ENCODE measurements at regions not wholly inside any gene's neighbourhood (a gene's known extent, or its start where the extent isn't known, plus 50 kb on each side); places are given as distances from the start of the nearest gene placed in this dataset.

DNA sequence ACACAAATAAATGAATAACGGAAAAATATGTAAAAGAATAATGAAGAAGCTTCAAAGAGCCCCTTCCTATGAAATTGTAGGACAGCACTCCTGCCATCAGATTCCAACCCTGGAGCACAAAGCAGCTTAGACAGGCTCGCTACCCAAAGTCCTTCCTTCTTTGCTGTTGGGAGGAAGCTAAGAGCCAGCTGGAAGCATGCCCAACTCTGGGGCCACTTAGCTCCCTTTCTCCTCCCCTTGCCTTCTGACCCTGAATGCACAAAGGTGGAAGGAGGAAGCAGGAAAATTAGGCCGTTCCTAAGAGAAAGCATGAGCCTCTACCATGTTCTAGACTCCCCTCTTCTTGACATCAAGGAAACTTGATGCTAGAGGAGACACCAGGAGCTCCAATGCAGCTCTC lies 700.8 kb downstream of the RNF144A start (continued):
- TF ChIP-seq, protein P1, sequence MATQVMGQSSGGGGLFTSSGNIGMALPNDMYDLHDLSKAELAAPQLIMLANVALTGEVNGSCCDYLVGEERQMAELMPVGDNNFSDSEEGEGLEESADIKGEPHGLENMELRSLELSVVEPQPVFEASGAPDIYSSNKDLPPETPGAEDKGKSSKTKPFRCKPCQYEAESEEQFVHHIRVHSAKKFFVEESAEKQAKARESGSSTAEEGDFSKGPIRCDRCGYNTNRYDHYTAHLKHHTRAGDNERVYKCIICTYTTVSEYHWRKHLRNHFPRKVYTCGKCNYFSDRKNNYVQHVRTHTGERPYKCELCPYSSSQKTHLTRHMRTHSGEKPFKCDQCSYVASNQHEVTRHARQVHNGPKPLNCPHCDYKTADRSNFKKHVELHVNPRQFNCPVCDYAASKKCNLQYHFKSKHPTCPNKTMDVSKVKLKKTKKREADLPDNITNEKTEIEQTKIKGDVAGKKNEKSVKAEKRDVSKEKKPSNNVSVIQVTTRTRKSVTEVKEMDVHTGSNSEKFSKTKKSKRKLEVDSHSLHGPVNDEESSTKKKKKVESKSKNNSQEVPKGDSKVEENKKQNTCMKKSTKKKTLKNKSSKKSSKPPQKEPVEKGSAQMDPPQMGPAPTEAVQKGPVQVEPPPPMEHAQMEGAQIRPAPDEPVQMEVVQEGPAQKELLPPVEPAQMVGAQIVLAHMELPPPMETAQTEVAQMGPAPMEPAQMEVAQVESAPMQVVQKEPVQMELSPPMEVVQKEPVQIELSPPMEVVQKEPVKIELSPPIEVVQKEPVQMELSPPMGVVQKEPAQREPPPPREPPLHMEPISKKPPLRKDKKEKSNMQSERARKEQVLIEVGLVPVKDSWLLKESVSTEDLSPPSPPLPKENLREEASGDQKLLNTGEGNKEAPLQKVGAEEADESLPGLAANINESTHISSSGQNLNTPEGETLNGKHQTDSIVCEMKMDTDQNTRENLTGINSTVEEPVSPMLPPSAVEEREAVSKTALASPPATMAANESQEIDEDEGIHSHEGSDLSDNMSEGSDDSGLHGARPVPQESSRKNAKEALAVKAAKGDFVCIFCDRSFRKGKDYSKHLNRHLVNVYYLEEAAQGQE (IDR thresholded peaks at IDR 0.05; ENCODE audit: borderline replicate concordance) = no peak
- TF ChIP-seq, protein P1 (CRISPR knock-in tag; IDR thresholded peaks at IDR 0.05; ENCODE audit: low read depth) = no peak
- TF ChIP-seq WHSC1 (IDR thresholded peaks at IDR 0.05; ENCODE audit: low read length) (no peak), SMAD2 (IDR thresholded peaks at IDR 0.05; ENCODE audit: low read depth, low read length) (no peak), ZC3H11A (IDR thresholded peaks at IDR 0.05; ENCODE audit: low read depth, low read length) (no peak), NR2C1 (IDR thresholded peaks at IDR 0.05) (no peak), NR2C1 (tag; IDR thresholded peaks at IDR 0.05) (no peak), ZNF384 (IDR thresholded peaks at IDR 0.05; ENCODE audit: low read depth, low read length) (no peak)
- TF ChIP-seq, protein P2, sequence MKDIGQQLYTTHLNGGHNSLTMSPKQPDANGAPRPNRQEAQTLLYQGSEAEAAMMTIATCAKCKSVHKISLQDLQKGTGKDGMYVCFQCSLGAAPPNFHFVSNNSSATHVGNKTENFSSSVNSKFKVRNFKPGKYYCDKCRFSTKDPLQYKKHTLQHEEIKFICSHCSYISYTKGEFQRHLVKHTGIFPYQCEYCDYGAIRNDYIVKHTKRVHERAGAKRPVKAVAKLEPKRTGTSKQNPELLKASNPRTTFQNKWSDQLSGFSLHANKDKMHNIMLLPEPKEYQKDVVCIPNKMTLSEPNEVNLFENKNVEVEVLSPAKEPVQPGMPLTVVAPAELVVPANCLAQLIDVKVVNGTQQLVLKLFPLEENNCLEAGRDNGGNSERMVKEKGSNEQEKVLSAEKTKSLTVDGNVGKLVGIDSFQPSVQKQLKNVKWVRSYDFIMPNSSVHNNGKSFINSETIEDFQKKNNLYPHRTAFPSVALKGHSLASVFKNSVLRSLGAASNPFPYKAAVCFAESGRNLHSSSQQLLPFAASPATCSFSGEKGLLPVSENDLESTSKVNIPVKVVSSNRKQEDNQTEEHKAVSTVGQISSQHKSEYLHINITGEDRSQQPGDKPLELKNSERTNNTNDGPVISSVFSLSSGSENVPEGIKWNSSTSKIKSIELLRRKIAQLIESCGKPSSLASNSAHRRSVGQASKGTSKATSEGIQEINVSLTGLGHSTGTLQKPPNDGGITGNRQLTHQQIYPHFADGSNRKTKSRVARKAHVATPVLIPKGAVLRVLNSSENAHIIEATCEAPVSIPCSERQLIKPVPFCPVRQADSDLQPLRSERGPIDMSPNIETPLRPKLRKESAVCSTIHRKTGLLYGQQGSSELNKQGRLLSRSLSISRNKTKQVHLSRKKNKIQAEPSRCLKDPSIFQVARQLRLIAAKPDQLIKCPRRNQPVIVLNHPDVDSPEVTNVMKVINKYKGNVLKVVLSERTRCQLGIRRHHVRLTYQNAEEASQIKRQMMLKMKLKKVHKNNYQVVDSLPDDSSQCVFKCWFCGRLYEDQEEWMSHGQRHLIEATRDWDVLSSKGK (CRISPR knock-in tag; IDR thresholded peaks at IDR 0.05) = no peak
- TF ChIP-seq, protein P3, sequence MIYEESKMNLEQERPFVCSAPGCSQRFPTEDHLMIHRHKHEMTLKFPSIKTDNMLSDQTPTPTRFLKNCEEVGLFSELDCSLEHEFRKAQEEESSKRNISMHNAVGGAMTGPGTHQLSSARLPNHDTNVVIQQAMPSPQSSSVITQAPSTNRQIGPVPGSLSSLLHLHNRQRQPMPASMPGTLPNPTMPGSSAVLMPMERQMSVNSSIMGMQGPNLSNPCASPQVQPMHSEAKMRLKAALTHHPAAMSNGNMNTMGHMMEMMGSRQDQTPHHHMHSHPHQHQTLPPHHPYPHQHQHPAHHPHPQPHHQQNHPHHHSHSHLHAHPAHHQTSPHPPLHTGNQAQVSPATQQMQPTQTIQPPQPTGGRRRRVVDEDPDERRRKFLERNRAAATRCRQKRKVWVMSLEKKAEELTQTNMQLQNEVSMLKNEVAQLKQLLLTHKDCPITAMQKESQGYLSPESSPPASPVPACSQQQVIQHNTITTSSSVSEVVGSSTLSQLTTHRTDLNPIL (CRISPR knock-in tag; IDR thresholded peaks at IDR 0.05) = no peak

All from K562 (cell line).